ENCODE measurements at regions not wholly inside any gene's neighbourhood (a gene's known extent, or its start where the extent isn't known, plus 50 kb on each side); places are given as distances from the start of the nearest gene placed in this dataset.

DNA sequence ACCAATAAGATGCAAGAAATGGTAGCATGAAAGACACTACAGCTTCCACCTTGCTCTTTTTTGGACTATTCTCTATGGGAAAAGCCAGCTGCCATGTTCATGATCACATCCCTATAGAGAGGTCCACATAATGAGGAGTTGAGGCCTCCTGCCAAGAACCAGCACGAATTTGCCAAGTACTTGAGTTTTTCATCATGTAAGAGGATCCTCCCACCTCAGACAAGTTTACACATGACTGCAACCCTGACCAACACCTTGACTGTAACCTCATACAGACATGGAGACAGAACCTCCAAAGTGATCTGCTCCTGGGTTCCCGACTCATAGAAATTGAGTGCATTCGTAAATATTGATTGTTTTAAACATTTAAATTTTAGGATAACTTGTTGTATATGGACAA lies 135.2 kb upstream of the TSPAN5 start:
- no peak overlapping the region for H2AFZ ChIP-seq (ENCODE audit: low read length)
- TF ChIP-seq, protein P1, sequence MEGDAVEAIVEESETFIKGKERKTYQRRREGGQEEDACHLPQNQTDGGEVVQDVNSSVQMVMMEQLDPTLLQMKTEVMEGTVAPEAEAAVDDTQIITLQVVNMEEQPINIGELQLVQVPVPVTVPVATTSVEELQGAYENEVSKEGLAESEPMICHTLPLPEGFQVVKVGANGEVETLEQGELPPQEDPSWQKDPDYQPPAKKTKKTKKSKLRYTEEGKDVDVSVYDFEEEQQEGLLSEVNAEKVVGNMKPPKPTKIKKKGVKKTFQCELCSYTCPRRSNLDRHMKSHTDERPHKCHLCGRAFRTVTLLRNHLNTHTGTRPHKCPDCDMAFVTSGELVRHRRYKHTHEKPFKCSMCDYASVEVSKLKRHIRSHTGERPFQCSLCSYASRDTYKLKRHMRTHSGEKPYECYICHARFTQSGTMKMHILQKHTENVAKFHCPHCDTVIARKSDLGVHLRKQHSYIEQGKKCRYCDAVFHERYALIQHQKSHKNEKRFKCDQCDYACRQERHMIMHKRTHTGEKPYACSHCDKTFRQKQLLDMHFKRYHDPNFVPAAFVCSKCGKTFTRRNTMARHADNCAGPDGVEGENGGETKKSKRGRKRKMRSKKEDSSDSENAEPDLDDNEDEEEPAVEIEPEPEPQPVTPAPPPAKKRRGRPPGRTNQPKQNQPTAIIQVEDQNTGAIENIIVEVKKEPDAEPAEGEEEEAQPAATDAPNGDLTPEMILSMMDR (conservative IDR thresholded peaks at IDR 0.05), result no peak
- no peak overlapping the region for H4K5ac ChIP-seq (ENCODE audit: insufficient read length, low read depth, low read length)
- no peak overlapping the region for H3K56ac ChIP-seq (ENCODE audit: insufficient read length, low read depth, low read length)
- Mint-ChIP-seq H3K36me3 (ENCODE audit: insufficient read depth in 1 of 3, low read depth in 3 of 3) (peaks cover 0 to 5% (median 0%) of the 10 kb centered on the region in 3 experiments; a peak in 1 of 7 replicates), H3K27me3 (ENCODE audit: low read depth) (no peaks in the 10 kb centered on the region; the same call in 1 of the 2 replicates), H3K4me3 (no peak overlapping the region), H3K27ac (no peak overlapping the region), H3K9me3 (no peaks in the 10 kb centered on the region), H3K4me1 (peaks cover 18 to 23% of the 10 kb centered on the region in 2 experiments)
- no peak overlapping the region for H3K9ac ChIP-seq (ENCODE audit: extremely low read depth, insufficient read length, low read length)
- H3K79me2 ChIP-seq (ENCODE audit: insufficient read depth, low read length), result no peaks in the 10 kb centered on the region
- H3K9me3 ChIP-seq (ENCODE audit: control insufficient read depth, low read depth, low read length), result no peaks in the 10 kb centered on the region
- H3T11ph ChIP-seq (ENCODE audit: low read length), result no peak overlapping the region
- H2AK5ac ChIP-seq (ENCODE audit: insufficient read length, low read length), result no peak overlapping the region
- no peak overlapping the region for H3K4me2 ChIP-seq (ENCODE audit: insufficient read depth, insufficient read length, low read length)
- no peak overlapping the region for H2BK5ac ChIP-seq (ENCODE audit: insufficient read length, low read length)
- H4K8ac ChIP-seq (replicated peaks; ENCODE audit: insufficient read length, low read depth, low read length), result no peak overlapping the region
- no peak overlapping the region for H3K27ac ChIP-seq (ENCODE audit: insufficient read length, low read depth, low read length)
- no peaks in the 10 kb centered on the region for H3K27me3 ChIP-seq (ENCODE audit: insufficient read depth, low read length)
- peaks cover 6% of the 10 kb centered on the region for H3K4me1 ChIP-seq (ENCODE audit: insufficient read depth, low read length)
- no peak overlapping the region for H4K91ac ChIP-seq (ENCODE audit: insufficient read length, low read depth, low read length)
- no peak for DNase-seq
- H3K4ac ChIP-seq (ENCODE audit: low read depth, low read length), result no peak overlapping the region
- H3K79me1 ChIP-seq (ENCODE audit: insufficient read depth, low read depth, low read length, poor library complexity, severe bottlenecking), result no peaks in the 10 kb centered on the region
- no peak overlapping the region for H2BK15ac ChIP-seq (ENCODE audit: low read depth, low read length)
- no peak overlapping the region for H3K14ac ChIP-seq (ENCODE audit: insufficient read depth, low read length)
- H2BK20ac ChIP-seq (ENCODE audit: low read depth, low read length, poor library complexity, severe bottlenecking), result no peak overlapping the region
- H3K23me2 ChIP-seq (ENCODE audit: insufficient read length, low read depth, low read length, poor library complexity, severe bottlenecking), result no peaks in the 10 kb centered on the region
- no peak overlapping the region for H2BK120ac ChIP-seq (ENCODE audit: low read depth, low read length, poor library complexity, severe bottlenecking)
- WGBS (ENCODE audit: extremely low coverage, insufficient read length, low lambda C conversion rate), result no CpG with 5 or more reads among the region's 3 CpGs
- no peak overlapping the region for H3K18ac ChIP-seq (ENCODE audit: insufficient read length, low read depth, low read length)
- H2BK12ac ChIP-seq (ENCODE audit: insufficient read length, low read depth, low read length), result no peak overlapping the region
- no peaks in the 10 kb centered on the region for H4K20me1 ChIP-seq (ENCODE audit: control insufficient read depth, insufficient read depth, insufficient read length)
- H3K23ac ChIP-seq (ENCODE audit: insufficient read length, low read depth, low read length), result no peak overlapping the region

Measured in H9 (cell line).